HT1080 (cell line): ENCODE measurements at regions not wholly inside any gene's neighbourhood (a gene's known extent, or its start where the extent isn't known, plus 50 kb on each side); places are given as distances from the start of the nearest gene placed in this dataset.

Experiments
- DNase-seq: peaks from one replicate; pipeline ENCODE4 v3.0.0-alpha.2; 2015; ENCODE audit warnings: low read depth

DNA sequence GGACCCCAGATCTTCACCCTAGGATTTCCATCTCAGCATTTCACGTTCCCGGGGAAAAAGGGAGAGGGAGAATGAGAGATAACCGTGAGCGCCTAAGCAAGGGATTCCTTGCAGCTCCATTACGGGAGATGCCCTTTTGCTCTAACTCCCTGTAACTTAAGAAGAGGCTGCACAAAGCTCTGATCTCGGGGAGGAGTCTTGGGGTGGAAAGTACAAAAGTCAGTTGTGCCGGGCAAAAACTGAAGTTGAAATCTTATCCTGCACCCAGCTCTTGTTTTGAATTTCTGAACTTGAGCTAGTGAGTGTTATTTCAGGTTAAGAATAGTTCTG lies 256.4 kb upstream of the SOX21 start:
- DNase-seq: no peak

GRCh38 chr13:94968040-94968756 lies 255.9 kb upstream of the SOX21 start:
- DNase-seq: peak; percentile 50

- DNase-seq: peak; percentile 37
Observed at GRCh38 chr13:94967183-94968039, 255.1 kb upstream of the SOX21 start.

GRCh38 chr13:94966422-94966955 lies 254.1 kb upstream of the SOX21 start:
- no peak for DNase-seq

GRCh38 chr13:94959626-94960025 lies 247.3 kb upstream of the SOX21 start:
- DNase-seq: no peak

DNA sequence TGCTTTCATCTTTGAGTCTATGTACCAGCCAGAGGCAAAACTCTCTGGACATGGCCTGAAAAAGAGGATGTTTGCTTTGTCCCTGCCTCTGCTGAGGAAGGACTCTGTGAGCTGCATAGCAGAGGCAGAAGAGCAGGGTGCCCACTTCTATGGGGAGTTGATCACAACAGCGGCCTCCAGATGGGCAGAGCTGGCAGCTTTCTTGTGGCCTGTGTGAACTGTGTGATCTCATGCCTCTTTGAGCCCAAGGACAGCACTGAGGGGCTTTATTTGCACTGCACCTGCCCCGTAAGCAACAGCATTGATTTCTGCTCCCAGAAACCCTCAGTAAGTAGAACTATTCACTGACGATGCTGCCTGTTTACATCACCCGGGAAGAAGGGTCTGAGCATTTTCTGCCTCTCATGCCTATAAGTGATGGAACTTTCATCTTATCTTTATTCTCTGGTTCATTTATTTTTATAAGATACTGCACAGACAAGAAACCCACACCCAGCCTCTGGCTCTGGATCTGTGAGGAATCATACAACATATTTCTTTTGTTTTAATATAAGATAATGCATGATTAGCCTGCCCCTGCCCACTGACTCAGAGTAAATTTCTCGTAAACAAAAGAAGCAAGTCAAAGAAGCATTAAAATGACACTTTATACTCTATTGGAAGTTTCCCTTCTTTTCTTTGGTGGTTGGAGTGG lies 244.2 kb upstream of the SOX21 start:
- DNase-seq: no peak

- DNase-seq: no peak
Observed at GRCh38 chr13:94952787-94953186, 240.4 kb upstream of the SOX21 start.

DNA sequence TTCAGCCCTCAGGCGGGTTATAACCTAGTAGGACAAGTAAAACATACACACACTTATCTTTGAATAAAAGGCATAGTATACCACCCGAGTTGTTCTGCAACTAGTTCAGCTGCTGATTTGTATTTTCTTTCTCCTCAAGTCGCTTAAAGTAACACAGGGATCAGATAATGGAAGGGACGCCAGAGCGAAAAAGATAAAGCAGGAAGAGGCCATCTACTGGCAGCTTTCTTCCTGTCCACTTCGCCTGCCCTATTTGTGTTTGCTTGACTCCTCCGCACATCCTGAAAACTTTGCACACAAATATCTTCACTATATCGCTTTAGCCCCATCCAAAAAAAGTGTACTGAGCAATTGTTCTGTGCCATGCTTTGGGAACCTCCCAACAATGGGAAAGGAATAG lies 238.0 kb upstream of the SOX21 start:
- DNase-seq: no peak

DNA sequence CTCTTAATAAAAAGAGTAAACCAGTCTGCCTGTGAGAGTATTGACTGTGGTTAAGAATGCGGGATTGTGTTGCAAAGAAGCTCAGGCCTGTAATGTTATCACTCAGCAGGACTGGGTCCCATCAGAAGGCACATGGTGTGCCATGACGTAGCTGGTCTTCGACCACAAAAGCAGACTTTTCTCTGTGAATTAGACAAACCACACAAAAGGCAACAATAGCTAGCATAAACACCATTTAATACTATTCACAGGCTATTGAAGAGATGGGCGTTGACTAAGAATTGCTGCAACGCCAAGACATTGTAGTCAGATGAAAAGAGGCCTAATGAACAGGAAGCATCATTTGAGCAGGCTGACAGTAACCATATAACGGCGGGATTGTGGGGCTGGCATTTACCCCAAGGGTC lies 235.6 kb upstream of the SOX21 start:
- DNase-seq: no peak

- no peak for DNase-seq
Observed at GRCh38 chr13:94947392-94947791, 235.0 kb upstream of the SOX21 start.

DNA sequence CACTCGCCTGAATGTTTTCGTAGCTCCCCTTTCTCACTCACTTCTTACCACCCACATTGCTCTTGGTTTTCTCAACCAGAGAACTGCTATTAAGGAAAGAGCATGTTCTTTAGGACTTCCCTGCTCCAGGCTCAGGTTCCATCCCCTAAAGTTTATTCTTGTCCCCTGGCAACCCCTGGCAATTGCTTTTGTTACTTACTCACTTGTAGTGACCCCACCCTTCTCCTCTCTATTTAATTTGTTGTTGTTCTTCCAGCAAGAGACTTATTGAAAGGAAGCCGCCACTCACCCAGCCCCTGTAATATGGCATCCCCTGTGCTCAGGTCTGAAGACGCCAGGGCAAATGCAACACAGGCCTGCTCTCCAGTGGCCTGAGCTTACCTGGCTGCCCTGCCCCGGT lies 233.7 kb upstream of the SOX21 start:
- no peak for DNase-seq

GRCh38 chr13:94938124-94938523 lies 225.8 kb upstream of the SOX21 start:
- no peak for DNase-seq

DNA sequence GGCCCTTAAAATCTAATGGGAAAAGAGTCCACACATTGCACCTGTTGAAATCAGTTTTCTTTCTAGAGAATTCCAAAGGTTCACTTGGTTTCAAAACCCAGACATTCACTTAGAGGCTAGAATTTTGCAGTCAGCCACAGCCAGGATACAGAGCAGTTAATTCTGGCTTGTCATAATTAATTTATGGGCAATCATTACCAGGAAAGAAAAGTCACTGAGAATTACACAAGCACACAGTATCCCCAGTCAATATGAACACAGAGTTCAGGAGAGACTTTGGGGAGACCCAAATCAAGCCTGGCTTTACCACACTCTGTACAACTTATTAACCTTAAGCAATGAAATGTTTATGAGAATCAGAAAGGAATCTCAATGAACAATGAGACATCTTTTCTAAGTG lies 224.3 kb upstream of the SOX21 start:
- no peak for DNase-seq

DNA sequence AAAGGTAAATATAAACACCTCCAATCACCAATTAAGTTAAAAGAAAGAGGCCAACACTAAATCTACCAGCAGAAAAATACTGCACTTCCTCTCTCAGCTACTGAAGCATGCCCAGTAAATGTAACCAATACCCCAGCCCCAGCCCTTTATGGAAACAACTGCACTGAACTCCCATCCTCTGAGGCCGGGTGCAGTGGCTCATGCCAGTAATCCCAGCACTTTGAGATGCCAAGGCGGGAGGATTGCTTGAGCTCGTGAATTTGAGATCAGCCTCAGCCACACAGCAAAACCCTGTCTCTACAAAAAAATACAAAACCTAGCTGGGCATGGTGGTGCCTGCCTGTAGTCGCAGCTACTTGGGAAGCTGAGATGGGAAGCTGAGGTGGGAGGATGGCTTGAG lies 221.6 kb upstream of the SOX21 start:
- no peak for DNase-seq

GRCh38 chr13:94933230-94933751 lies 220.9 kb upstream of the SOX21 start:
- peak; percentile 28 for DNase-seq

DNA sequence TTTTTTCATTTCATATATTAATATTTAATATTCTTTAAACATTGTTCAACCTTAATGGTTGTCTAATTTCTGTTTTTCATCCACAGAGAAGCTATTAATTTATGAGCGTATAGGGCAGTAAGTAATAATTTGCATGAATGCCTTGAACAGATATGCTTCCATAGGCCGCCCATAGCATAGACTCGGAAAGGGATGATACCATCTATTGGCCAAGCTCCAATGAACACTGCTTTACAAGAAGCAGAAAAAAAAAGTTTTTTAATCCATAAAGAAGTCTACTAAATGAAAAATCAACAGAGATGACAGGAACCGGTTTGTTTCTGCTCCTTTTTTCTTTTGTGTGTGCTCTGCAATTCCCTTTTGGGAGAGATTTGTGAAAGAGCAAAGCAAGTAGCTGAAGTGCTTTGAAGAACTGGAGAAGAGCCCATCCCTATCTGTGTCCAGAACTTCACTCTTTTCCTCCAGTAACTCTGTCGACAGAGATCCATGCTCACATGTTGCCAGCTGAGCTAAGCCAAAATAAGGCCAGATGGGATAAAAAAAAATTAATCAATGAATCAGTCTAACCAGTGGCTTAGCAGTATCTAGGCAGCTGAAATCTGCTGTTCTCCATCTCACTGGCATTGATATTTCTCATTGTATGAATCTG lies 215.9 kb upstream of the SOX21 start:
- DNase-seq: no peak

- no peak for DNase-seq
Observed at GRCh38 chr13:94925263-94925662, 212.9 kb upstream of the SOX21 start.

GRCh38 chr13:94921181-94921580 lies 208.8 kb upstream of the SOX21 start:
- DNase-seq: no peak

DNA sequence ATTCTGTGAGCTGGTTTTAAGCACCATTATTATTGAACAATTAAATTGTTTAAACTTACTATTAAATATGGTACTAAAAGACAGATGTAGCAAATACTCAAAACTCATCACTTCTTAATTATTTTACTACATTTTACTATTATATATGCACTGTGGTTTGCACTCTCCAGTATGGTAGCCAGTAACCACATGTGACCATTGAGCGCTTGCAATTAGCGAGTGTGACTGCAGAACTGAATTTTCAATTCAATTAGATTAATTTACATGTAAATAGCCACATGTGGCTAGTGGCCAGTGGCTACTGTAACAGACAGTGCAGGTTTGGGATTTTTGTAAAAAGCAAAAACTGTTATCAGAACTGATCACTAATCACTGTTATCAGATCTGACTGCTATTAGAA lies 208.2 kb upstream of the SOX21 start:
- DNase-seq: no peak

DNA sequence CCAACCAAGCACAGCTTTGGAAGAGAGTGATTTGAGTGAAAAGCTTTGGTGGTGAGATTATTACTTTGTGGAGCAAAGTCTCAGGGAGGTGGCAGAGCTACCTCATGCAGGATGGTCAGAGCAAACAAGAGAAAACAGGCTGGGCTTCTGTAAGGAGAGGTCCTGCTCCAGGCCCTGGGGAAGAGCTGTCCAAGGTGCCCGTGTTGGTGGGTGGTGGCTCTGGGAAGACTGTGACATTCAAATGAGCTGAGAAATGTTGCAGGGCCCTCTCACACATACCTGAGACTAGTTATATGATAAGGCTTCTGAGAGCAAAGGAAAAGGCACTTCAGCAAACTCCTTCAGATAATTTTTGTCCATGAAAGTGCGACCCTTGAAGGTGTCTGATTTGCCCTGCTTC lies 205.5 kb upstream of the SOX21 start:
- DNase-seq: peak; percentile 12

- DNase-seq: no peak
Observed at GRCh38 chr13:94914895-94915294, 202.6 kb upstream of the SOX21 start.
